H9 (cell line): ENCODE measurements at regions not wholly inside any gene's neighbourhood (a gene's known extent, or its start where the extent isn't known, plus 50 kb on each side); places are given as distances from the start of the nearest gene placed in this dataset.

Source experiments
- DNase-seq: peaks from one replicate; pipeline ENCODE4 v3.0.0-alpha.2; 2017
- H2AFZ ChIP-seq: one replicate; pipeline ENCODE4 v1.6.1; 2013; ENCODE audit warnings: mild to moderate bottlenecking, low read length, control low read depth, moderate library complexity
- H2AK5ac ChIP-seq: 2 replicates; pipeline ENCODE4 v1.6.1; 2013; ENCODE audit warnings: low read length, control low read depth, mixed read lengths; ENCODE audit not compliant: insufficient read length
- H2BK120ac ChIP-seq: one replicate; pipeline ENCODE4 v1.6.1; 2013; ENCODE audit warnings: low read depth, mild to moderate bottlenecking, low read length, control low read depth, inconsistent platforms; ENCODE audit not compliant: poor library complexity, severe bottlenecking
- H2BK12ac ChIP-seq: 2 replicates; pipeline ENCODE4 v1.6.1; 2013; ENCODE audit warnings: low read length, control low read depth, mixed read lengths, low read depth; ENCODE audit not compliant: insufficient read length
- H2BK15ac ChIP-seq: 2 replicates; pipeline ENCODE4 v1.6.1; 2013; ENCODE audit warnings: low read depth, low read length, control low read depth
- H2BK20ac ChIP-seq: one replicate; pipeline ENCODE4 v1.6.1; 2013; ENCODE audit warnings: low read depth, mild to moderate bottlenecking, low read length, control low read depth, inconsistent platforms; ENCODE audit not compliant: poor library complexity, severe bottlenecking
- H2BK5ac ChIP-seq: 2 replicates; pipeline ENCODE4 v1.6.1; 2013; ENCODE audit warnings: low read length, control low read depth, mixed read lengths; ENCODE audit not compliant: insufficient read length
- H3K14ac ChIP-seq: 2 replicates; pipeline ENCODE4 v1.6.1; 2013; ENCODE audit warnings: low read length, control low read depth; ENCODE audit not compliant: insufficient read depth
- H3K18ac ChIP-seq: 2 replicates; pipeline ENCODE4 v1.6.1; 2013; ENCODE audit warnings: low read depth, mild to moderate bottlenecking, mixed read lengths, low read length, control low read depth; ENCODE audit not compliant: insufficient read length
- H3K23ac ChIP-seq: 2 replicates; pipeline ENCODE4 v1.6.1; 2013; ENCODE audit warnings: low read length, control low read depth, mixed read lengths, low read depth; ENCODE audit not compliant: insufficient read length
- H3K23me2 ChIP-seq: 2 replicates; pipeline ENCODE4 v1.6.1; 2013; ENCODE audit warnings: low read depth, mild to moderate bottlenecking, mixed read lengths, low read length, control low read depth; ENCODE audit not compliant: insufficient read length, poor library complexity, severe bottlenecking
- H3K27ac ChIP-seq: 2 replicates; pipeline ENCODE4 v1.5.1; 2013; ENCODE audit warnings: low read length, control low read depth, mixed read lengths, low read depth; ENCODE audit not compliant: insufficient read length
- H3K27me3 ChIP-seq: 2 replicates; pipeline ENCODE4 v1.6.1; 2013; ENCODE audit warnings: low read length, control low read depth, inconsistent platforms; ENCODE audit not compliant: insufficient read depth
- H3K4ac ChIP-seq: 2 replicates; pipeline ENCODE4 v1.6.1; 2013; ENCODE audit warnings: low read depth, mild to moderate bottlenecking, control low read depth, inconsistent platforms, low read length, moderate library complexity
- H3K4me1 ChIP-seq: 2 replicates; pipeline ENCODE4 v1.6.1; 2013; ENCODE audit warnings: low read length, control low read depth, inconsistent platforms; ENCODE audit not compliant: insufficient read depth
- H3K4me2 ChIP-seq: 2 replicates; pipeline ENCODE4 v1.6.1; 2013; ENCODE audit warnings: low read length, control low read depth, mixed read lengths; ENCODE audit not compliant: insufficient read length, insufficient read depth
- H3K56ac ChIP-seq: 2 replicates; pipeline ENCODE4 v1.6.1; 2013; ENCODE audit warnings: low read depth, mild to moderate bottlenecking, mixed read lengths, low read length, control low read depth; ENCODE audit not compliant: insufficient read length
- H3K79me1 ChIP-seq: 2 replicates; pipeline ENCODE4 v1.6.1; 2013; ENCODE audit warnings: low read depth, mild to moderate bottlenecking, moderate library complexity, low read length, control low read depth, inconsistent platforms; ENCODE audit not compliant: insufficient read depth, poor library complexity, severe bottlenecking
- H3K79me2 ChIP-seq: 2 replicates; pipeline ENCODE4 v1.6.1; 2013; ENCODE audit warnings: low read length, control low read depth, inconsistent platforms; ENCODE audit not compliant: insufficient read depth
- H3K9ac ChIP-seq: 2 replicates; pipeline ENCODE4 v1.6.1; 2013; ENCODE audit warnings: low read length, control low read depth, mixed read lengths; ENCODE audit not compliant: insufficient read length; ENCODE audit errors: extremely low read depth
- H3K9me3 ChIP-seq: one replicate; pipeline ENCODE4 v1.6.1; 2013; ENCODE audit warnings: low read depth, low read length, inconsistent platforms; ENCODE audit not compliant: control insufficient read depth
- H3T11ph ChIP-seq: one replicate; pipeline ENCODE4 v1.6.1; 2013; ENCODE audit warnings: mild to moderate bottlenecking, low read length, control low read depth, inconsistent platforms
- H4K20me1 ChIP-seq: one replicate; pipeline ENCODE4 v1.6.1; 2013; ENCODE audit not compliant: control insufficient read depth, insufficient read length, insufficient read depth
- H4K5ac ChIP-seq: 2 replicates; pipeline ENCODE4 v1.6.1; 2013; ENCODE audit warnings: low read depth, mild to moderate bottlenecking, mixed read lengths, low read length, control low read depth; ENCODE audit not compliant: insufficient read length
- H4K8ac ChIP-seq: replicated peaks from 2 replicates; pipeline ENCODE4 v1.6.1; 2013; ENCODE audit warnings: low read length, control low read depth, mixed read lengths, low read depth; ENCODE audit not compliant: insufficient read length
- H4K91ac ChIP-seq: 2 replicates; pipeline ENCODE4 v1.6.1; 2013; ENCODE audit warnings: low read depth, mild to moderate bottlenecking, moderate library complexity, mixed read lengths, low read length, control low read depth; ENCODE audit not compliant: insufficient read length
- H3K27ac Mint-ChIP-seq, 3 experiments: 2 replicates in 2 of 3; 3 replicates in 1 of 3; pipeline ENCODE4 v1.8.0; 2020 to 2021; ENCODE audit warnings: mixed read lengths in 3 of 3, mild to moderate bottlenecking in 1 of 3, moderate library complexity in 1 of 3
- H3K27me3 Mint-ChIP-seq: 2 replicates; pipeline ENCODE4 v1.8.0; 2021; ENCODE audit warnings: low read depth, mild to moderate bottlenecking, moderate library complexity, mixed read lengths
- H3K36me3 Mint-ChIP-seq, 3 experiments: 2 replicates in 2 of 3; 3 replicates in 1 of 3; pipeline ENCODE4 v1.8.0; 2020 to 2021; ENCODE audit warnings: low read depth in 3 of 3, mixed read lengths in 3 of 3; ENCODE audit not compliant: insufficient read depth in 1 of 3
- H3K4me1 Mint-ChIP-seq, 2 experiments: 2 replicates each; pipeline ENCODE4 v1.8.0; 2020; ENCODE audit warnings: mixed read lengths in 2 of 2
- H3K4me3 Mint-ChIP-seq, 2 experiments: 2 replicates in 1 of 2; 3 replicates in 1 of 2; pipeline ENCODE4 v1.8.0; 2020 to 2021; ENCODE audit warnings: mild to moderate bottlenecking in 2 of 2, mixed read lengths in 2 of 2, moderate library complexity in 1 of 2
- H3K9me3 Mint-ChIP-seq, 2 experiments: 2 replicates in 1 of 2; 3 replicates in 1 of 2; pipeline ENCODE4 v1.8.0; 2020; ENCODE audit warnings: mild to moderate bottlenecking in 2 of 2, mixed read lengths in 2 of 2, moderate library complexity in 1 of 2
- WGBS: extraction: QIAGEN DNeasy Blood & Tissue Kit; methylation state at CpG from one replicate; pipeline ENCODE4 v1.1.7; 2013; ENCODE audit warnings: missing lambda C conversion rate, low lambda C conversion rate, mixed read lengths; ENCODE audit not compliant: insufficient read length; ENCODE audit errors: extremely low coverage; 5-methylcytosine and 5-hydroxymethylcytosine counted together
- TF ChIP-seq, protein P1 (sequence below): fragments of 200-600 bp; sonication (generic); conservative IDR thresholded peaks from 3 replicates; pipeline ENCODE4 v1.8.0; 2021; ENCODE audit warnings: antibody characterized with exemption, mild to moderate bottlenecking

- H3K27ac Mint-ChIP-seq, result no peak overlapping the region
- H2BK120ac ChIP-seq, result no peak overlapping the region
- no peak overlapping the region for H3T11ph ChIP-seq
- H3K4me2 ChIP-seq, result no peak overlapping the region
- H2BK12ac ChIP-seq, result no peak overlapping the region
- H4K20me1 ChIP-seq, result no peaks in the 10 kb centered on the region
- no peaks in the 10 kb centered on the region for H3K79me2 ChIP-seq
- DNase-seq, result no peak
- no peaks in the 10 kb centered on the region; the same call in 1 of the 2 replicates for H3K4me1 ChIP-seq
- H3K23ac ChIP-seq, result no peak overlapping the region
- H4K5ac ChIP-seq, result no peak overlapping the region
- no peak overlapping the region for H3K4me3 Mint-ChIP-seq
- no peak overlapping the region for H4K8ac ChIP-seq
- no peak overlapping the region for H3K9ac ChIP-seq
- no peak overlapping the region for H2AK5ac ChIP-seq
- no peaks in the 10 kb centered on the region; a peak in 1 of 4 replicates for H3K4me1 Mint-ChIP-seq
- no peak overlapping the region for H2AFZ ChIP-seq
- H3K27ac ChIP-seq, result no peak overlapping the region
- H4K91ac ChIP-seq, result no peak overlapping the region
- no peak overlapping the region for H3K56ac ChIP-seq
- no peak overlapping the region for H3K14ac ChIP-seq
- WGBS, result no CpG with 5 or more reads among the region's 1 CpG
- H2BK20ac ChIP-seq, result no peak overlapping the region
- no peak overlapping the region for H3K18ac ChIP-seq
- TF ChIP-seq, protein P1, sequence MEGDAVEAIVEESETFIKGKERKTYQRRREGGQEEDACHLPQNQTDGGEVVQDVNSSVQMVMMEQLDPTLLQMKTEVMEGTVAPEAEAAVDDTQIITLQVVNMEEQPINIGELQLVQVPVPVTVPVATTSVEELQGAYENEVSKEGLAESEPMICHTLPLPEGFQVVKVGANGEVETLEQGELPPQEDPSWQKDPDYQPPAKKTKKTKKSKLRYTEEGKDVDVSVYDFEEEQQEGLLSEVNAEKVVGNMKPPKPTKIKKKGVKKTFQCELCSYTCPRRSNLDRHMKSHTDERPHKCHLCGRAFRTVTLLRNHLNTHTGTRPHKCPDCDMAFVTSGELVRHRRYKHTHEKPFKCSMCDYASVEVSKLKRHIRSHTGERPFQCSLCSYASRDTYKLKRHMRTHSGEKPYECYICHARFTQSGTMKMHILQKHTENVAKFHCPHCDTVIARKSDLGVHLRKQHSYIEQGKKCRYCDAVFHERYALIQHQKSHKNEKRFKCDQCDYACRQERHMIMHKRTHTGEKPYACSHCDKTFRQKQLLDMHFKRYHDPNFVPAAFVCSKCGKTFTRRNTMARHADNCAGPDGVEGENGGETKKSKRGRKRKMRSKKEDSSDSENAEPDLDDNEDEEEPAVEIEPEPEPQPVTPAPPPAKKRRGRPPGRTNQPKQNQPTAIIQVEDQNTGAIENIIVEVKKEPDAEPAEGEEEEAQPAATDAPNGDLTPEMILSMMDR, result no peak
- no peak overlapping the region for H2BK5ac ChIP-seq
- peaks cover 0 to 21% (median 6%) of the 10 kb centered on the region in 3 experiments; a peak in 5 of 7 replicates for H3K36me3 Mint-ChIP-seq
- H3K9me3 Mint-ChIP-seq, result peaks cover 15 to 21% of the 10 kb centered on the region in 2 experiments
- H3K27me3 Mint-ChIP-seq, result no peaks in the 10 kb centered on the region
- H3K27me3 ChIP-seq, result no peaks in the 10 kb centered on the region
- H3K23me2 ChIP-seq, result no peaks in the 10 kb centered on the region
- H2BK15ac ChIP-seq, result no peak overlapping the region
- H3K9me3 ChIP-seq, result no peaks in the 10 kb centered on the region
- no peak overlapping the region for H3K4ac ChIP-seq
- no peaks in the 10 kb centered on the region for H3K79me1 ChIP-seq
Observed at GRCh38 chr9:105187781-105188180, 56.7 kb upstream of the SLC44A1 start.
